Ecto neural progenitor cell (in vitro differentiated cells): ENCODE measurements at regions not wholly inside any gene's neighbourhood (a gene's known extent, or its start where the extent isn't known, plus 50 kb on each side); places are given as distances from the start of the nearest gene placed in this dataset.
"Not testable (repeated sequence)": the region's sequence is repeated elsewhere in the genome, so short reads cannot be mapped to it uniquely, and the experiment has no call there.

ENCODE experiments used
- DNase-seq: peaks from one replicate; pipeline ENCODE4 v3.0.0-alpha.2; 2018; ENCODE audit warnings: low spot score

DNA sequence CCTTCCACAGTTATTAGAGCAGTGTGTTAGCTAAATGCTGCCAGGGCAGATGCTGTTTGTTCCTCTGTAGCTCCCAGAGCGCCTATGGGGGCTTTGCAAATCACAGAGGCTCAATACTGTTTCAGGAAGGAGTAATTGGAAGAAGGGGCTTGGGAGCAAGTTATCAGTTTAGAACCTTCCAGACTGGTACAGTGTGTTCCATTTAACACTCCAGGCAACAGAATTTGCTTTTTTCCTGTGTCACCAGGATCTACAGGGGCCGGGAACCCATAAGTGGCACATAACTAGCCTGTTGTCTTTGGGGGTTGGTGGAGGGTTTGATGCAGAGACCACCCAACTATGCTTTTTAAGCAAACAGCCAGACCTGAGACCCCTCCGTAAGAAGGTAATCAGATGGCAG lies 307.3 kb upstream of the KCNN2 start:
- no peak for DNase-seq

GRCh38 chr5:114055318-114056184 lies 306.3 kb upstream of the KCNN2 start:
- DNase-seq = peak; percentile 78

DNA sequence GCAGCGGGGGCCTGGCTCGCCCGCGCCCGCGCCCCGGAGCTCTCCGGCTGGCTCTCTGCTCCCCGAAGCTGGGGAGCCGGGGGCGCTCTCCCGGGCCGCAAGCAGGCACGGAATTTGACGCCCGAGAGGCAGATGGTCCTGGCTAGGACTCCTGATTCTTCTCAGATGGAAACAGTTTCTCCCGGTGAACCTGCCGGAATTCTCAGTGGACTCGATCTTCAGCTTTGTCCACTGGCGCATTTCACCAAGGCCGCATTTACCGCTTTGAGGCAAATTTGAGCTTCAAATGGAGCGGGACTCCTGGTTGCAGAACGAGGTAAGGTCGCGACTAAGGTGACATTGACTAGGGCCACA lies 305.7 kb upstream of the KCNN2 start:
- DNase-seq = no peak

- no peak for DNase-seq
Measured at GRCh38 chr5:114060866-114061265, 301.0 kb upstream of the KCNN2 start.

GRCh38 chr5:114062932-114063867 lies 298.7 kb upstream of the KCNN2 start:
- no peak for DNase-seq

- no peak for DNase-seq
Measured at GRCh38 chr5:114065912-114066311, 296.0 kb upstream of the KCNN2 start.

- no peak for DNase-seq
Measured at GRCh38 chr5:114070093-114070722, 291.7 kb upstream of the KCNN2 start.

DNA sequence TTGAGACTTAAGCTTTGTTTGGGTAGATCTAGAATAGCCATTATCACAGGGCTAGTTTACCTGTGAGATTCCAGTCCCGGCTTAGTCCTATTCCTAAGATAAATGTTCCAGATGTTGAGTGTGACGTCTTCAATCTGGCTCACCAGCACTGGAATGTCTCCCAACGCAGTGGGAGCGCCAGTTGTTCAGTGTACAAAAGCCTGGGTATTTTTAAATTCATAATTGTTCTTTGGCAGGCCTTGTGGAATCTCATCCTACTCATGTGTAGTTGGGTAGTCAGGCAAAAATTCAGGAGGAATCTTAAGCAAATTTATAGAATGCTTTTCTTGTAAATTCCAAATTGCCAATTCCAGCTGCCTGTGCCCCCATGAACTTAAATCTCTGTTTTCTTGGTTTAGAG lies 272.6 kb upstream of the KCNN2 start:
- no peak for DNase-seq

DNA sequence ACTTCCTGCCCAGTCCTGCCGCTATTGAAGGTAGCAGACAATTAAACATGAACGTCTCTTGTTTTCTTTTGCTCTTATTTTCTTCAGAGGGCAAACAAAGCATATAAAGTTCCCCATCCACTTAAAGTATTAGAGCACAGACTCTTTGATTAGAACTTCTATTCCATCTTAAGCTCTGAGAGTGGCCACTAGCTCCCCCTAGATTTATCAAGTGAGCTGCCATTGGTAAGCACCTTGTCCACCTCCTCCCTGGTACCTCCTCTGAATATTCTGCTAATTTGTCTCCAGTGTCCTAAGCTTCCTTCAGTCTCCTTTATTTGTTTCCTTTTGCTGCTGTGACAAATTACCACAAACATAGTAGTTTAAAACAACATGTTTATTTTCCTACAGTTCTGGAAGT lies 264.3 kb upstream of the KCNN2 start:
- no peak for DNase-seq

GRCh38 chr5:114099161-114099560 lies 262.7 kb upstream of the KCNN2 start:
- no peak for DNase-seq

DNA sequence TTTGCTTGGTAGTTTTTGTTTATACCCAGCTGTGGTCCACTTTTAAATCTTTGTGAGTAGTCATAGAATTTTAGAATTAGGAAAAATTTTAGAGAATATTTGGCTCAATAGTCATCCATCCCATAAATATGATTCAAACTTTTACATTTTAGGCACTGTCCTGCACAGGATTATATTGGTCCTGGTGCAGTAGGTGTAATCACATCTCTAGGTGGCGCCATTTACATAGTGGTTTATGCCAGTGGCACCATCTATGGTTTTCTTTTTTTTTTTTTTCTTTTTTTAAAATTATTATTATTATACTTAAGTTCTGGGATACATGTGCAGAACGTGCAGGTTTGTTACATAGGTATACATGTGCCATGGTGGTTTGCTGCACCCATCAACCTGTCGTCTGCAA lies 260.7 kb upstream of the KCNN2 start:
- no peak for DNase-seq

- DNase-seq = no peak
Measured at GRCh38 chr5:114113604-114114003, 248.3 kb upstream of the KCNN2 start.

DNA sequence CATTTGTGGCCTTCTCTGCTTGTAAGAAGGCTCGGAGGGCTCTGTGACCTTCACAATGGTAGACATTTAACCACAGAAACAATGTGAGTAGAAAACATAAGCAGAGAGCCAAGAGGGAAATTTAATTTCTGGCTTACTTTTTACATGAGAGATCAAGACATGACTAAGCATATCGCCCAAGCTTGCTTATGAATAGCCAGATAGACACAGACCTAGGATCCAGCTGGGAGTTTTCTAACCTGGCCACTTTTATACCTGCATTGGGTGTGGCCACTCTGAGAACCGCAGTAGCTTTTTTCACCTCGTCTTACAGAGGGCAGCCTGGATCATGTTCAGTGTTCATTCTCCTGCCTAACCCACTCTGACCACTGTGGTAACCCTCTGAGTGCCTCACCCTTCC lies 244.9 kb upstream of the KCNN2 start:
- DNase-seq = no peak

DNA sequence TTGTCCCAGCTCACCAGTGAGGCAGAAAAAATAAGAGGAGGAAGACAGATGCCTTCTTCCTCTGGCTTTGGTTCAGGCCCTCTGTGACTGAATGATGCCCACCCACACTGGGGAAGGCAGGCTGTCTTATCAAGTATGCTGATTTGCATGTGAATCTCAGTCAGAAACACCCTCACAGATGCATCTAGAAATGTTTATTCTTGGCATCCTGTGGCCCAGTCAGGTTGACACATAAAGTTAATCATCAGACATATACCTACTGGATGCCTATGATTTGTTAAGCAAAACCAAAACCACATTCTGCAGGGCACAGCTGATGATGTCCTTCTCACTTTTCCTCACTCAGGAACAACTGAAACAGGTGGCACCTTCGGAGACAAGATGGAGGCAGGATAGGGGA lies 243.4 kb upstream of the KCNN2 start:
- no peak for DNase-seq

- DNase-seq = no peak
Measured at GRCh38 chr5:114120166-114120565, 241.7 kb upstream of the KCNN2 start.

GRCh38 chr5:114122852-114123251 lies 239.0 kb upstream of the KCNN2 start:
- no peak for DNase-seq

DNA sequence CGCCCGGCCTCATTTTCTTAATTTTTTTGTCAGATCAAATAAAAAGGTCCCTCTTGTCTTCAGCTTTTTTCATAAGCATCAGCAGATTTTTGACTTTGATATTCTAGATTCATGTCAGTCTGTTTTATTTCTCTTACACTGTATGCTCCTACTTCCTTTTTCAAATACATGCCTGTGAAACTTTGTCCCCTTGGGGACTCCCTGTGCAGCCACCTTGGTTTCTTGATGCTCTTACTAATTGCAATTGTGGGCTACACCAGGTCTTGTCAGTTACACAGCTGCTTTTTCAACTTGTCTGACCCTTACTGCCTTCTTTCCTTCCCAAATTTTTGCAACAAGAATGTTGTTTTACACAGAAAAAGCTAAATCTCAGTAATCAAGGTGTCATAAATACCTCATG lies 238.2 kb upstream of the KCNN2 start:
- DNase-seq = no peak

GRCh38 chr5:114146398-114146797 lies 215.5 kb upstream of the KCNN2 start:
- DNase-seq = no peak

GRCh38 chr5:114148253-114148652 lies 213.6 kb upstream of the KCNN2 start:
- DNase-seq = no peak

- not testable (repeated sequence) for DNase-seq
Measured at GRCh38 chr5:114148728-114149127, 213.1 kb upstream of the KCNN2 start.

GRCh38 chr5:114152656-114153360 lies 209.1 kb upstream of the KCNN2 start:
- DNase-seq = no peak

DNA sequence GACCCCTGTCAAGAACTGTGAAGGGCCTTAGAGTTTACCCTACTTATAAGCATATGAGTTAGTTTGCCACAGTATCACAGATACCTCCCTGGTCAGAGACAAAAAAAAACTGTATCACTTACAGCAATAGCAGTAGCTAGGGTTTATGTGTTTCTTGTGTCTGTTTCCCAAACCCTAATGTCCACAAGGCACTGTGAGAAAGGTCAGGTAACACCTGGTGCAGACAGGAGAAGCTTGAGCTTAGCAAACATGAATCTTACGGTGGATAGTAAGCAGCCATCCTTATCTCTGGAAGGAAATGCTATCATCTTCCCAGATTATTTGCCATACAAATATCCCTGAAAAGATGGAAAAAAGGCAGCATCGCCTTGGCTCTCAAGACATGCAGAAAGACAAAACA lies 208.5 kb upstream of the KCNN2 start:
- DNase-seq = no peak
